D721Med (cell line): ENCODE measurements at regions not wholly inside any gene's neighbourhood (a gene's known extent, or its start where the extent isn't known, plus 50 kb on each side); places are given as distances from the start of the nearest gene placed in this dataset.

Experiments
- DNase-seq: peaks from one replicate; pipeline ENCODE4 v3.0.0; 2011; ENCODE audit warnings: low spot score; ENCODE audit not compliant: insufficient read length
- FAIRE-seq: peaks from 2 replicates; lab custom pipeline; 2011; peaks lifted over from hg19 to GRCh38; lab: Jason Lieb, UNC
- CTCF ChIP-seq: IDR thresholded peaks from 2 replicates; pipeline ENCODE4 v1.5.1; 2012; ENCODE audit warnings: mild to moderate bottlenecking, control low read depth; ENCODE audit not compliant: insufficient read depth; ENCODE audit errors: missing control alignments

GRCh38 chr21:20020026-20020425, 978.2 kb upstream of the NCAM2 start:
- no peak for DNase-seq
- no peak for FAIRE-seq
- no peak for TF ChIP-seq CTCF

- DNase-seq (no peak), FAIRE-seq (no peak)
- no peak for TF ChIP-seq CTCF
Observed at GRCh38 chr21:20023193-20023592, 975.0 kb upstream of the NCAM2 start.

GRCh38 chr21:20024741-20025140, 973.5 kb upstream of the NCAM2 start:
- FAIRE-seq (no peak), DNase-seq (no peak)
- no peak for TF ChIP-seq CTCF

GRCh38 chr21:20026543-20026942, 971.7 kb upstream of the NCAM2 start:
- DNase-seq (no peak), FAIRE-seq (no peak)
- no peak for TF ChIP-seq CTCF

GRCh38 chr21:20030390-20030789, 967.8 kb upstream of the NCAM2 start:
- no peak for TF ChIP-seq CTCF
- no peak for DNase-seq
- FAIRE-seq = no peak

GRCh38 chr21:20031807-20032206, 966.4 kb upstream of the NCAM2 start:
- DNase-seq (no peak), FAIRE-seq (no peak)
- no peak for TF ChIP-seq CTCF

GRCh38 chr21:20040768-20041167, 957.4 kb upstream of the NCAM2 start:
- DNase-seq = no peak
- FAIRE-seq = peak; percentile 53
- TF ChIP-seq CTCF = peak; percentile 58
